Inferior parietal cortex (tissue), 1 donor: ENCODE measurements at regions not wholly inside any gene's neighbourhood (a gene's known extent, or its start where the extent isn't known, plus 50 kb on each side); places are given as distances from the start of the nearest gene placed in this dataset.
"Not testable (repeated sequence)": the region's sequence is repeated elsewhere in the genome, so short reads cannot be mapped to it uniquely, and the experiment has no call there.

Experiments used
- DNase-seq: peaks from one replicate; pipeline ENCODE4 v3.0.0-alpha.2; 2016; ENCODE audit errors: extremely low spot score

GRCh38 chr2:84217456-84217855 is 241.6 kb downstream of the SUCLG1 start:
- no peak for DNase-seq

- DNase-seq: no peak
Measured at GRCh38 chr2:84214455-84214854, 244.6 kb downstream of the SUCLG1 start.

GRCh38 chr2:84212611-84213314 is 246.3 kb downstream of the SUCLG1 start:
- no peak for DNase-seq

GRCh38 chr2:84209941-84210340 is 249.1 kb downstream of the SUCLG1 start:
- no peak for DNase-seq

- DNase-seq: no peak
Measured at GRCh38 chr2:84204995-84205394, 254.1 kb downstream of the SUCLG1 start.

GRCh38 chr2:84202166-84202565 is 256.9 kb downstream of the SUCLG1 start:
- DNase-seq: no peak

- no peak for DNase-seq
Measured at GRCh38 chr2:84201158-84201557, 257.9 kb downstream of the SUCLG1 start.

GRCh38 chr2:84197901-84198300 is 261.2 kb downstream of the SUCLG1 start:
- no peak for DNase-seq

GRCh38 chr2:84194949-84195644 is 264.0 kb downstream of the SUCLG1 start:
- DNase-seq: no peak

- DNase-seq: no peak
Measured at GRCh38 chr2:84194181-84194580, 264.9 kb downstream of the SUCLG1 start.

- DNase-seq: no peak
Measured at GRCh38 chr2:84187258-84187657, 271.8 kb downstream of the SUCLG1 start.

- DNase-seq: no peak
Measured at GRCh38 chr2:84181927-84182326, 277.2 kb downstream of the SUCLG1 start.

- no peak for DNase-seq
Measured at GRCh38 chr2:84177733-84178132, 281.3 kb downstream of the SUCLG1 start.

- no peak for DNase-seq
Measured at GRCh38 chr2:84175970-84176369, 283.1 kb downstream of the SUCLG1 start.

GRCh38 chr2:84175340-84175739 is 283.7 kb downstream of the SUCLG1 start:
- DNase-seq: no peak

- no peak for DNase-seq
Measured at GRCh38 chr2:84173041-84173440, 286.0 kb downstream of the SUCLG1 start.

GRCh38 chr2:84170979-84171378 is 288.1 kb downstream of the SUCLG1 start:
- DNase-seq: no peak

- DNase-seq: no peak
Measured at GRCh38 chr2:84169871-84170270, 289.2 kb downstream of the SUCLG1 start.

GRCh38 chr2:84168552-84168951 is 290.5 kb downstream of the SUCLG1 start:
- not testable (repeated sequence) for DNase-seq

- DNase-seq: no peak
Measured at GRCh38 chr2:84165256-84165655, 293.8 kb downstream of the SUCLG1 start.

GRCh38 chr2:84160453-84160852 is 298.6 kb downstream of the SUCLG1 start:
- no peak for DNase-seq

- DNase-seq: no peak
Measured at GRCh38 chr2:84158605-84159004, 300.5 kb downstream of the SUCLG1 start.

GRCh38 chr2:84152462-84152861 is 306.6 kb downstream of the SUCLG1 start:
- no peak for DNase-seq
